Ovary (tissue), 7 donors: ENCODE measurements at regions not wholly inside any gene's neighbourhood (a gene's known extent, or its start where the extent isn't known, plus 50 kb on each side); places are given as distances from the start of the nearest gene placed in this dataset.

Experiments
- DNase-seq, 5 donors: peaks; one replicate each; pipeline ENCODE4 v3.0.0-alpha.2; 2019 to 2020
- H3K27ac ChIP-seq, 2 donors: fragments of 200-600 bp; one replicate each; pipeline versions ENCODE4 v1.5.1 to v1.8.0; 2019 to 2022
- H3K27me3 ChIP-seq: fragments of 200-600 bp; one replicate; pipeline ENCODE4 v1.8.0; 2022
- H3K36me3 ChIP-seq: fragments of 200-600 bp; sonication (generic); one replicate; pipeline ENCODE4 v1.5.1; 2019
- H3K4me1 ChIP-seq: one replicate; pipeline ENCODE4 v1.8.1; 2013; ENCODE audit warnings: mild to moderate bottlenecking, moderate library complexity; ENCODE audit not compliant: insufficient read depth
- H3K4me3 ChIP-seq: fragments of 200-600 bp; sonication (generic); one replicate; pipeline ENCODE4 v1.5.1; 2017
- H3K9me3 ChIP-seq, 2 donors: fragments of 200-600 bp in 1 of 2; sonication (generic) in 1 of 2; one replicate each; pipeline versions ENCODE4 v1.5.1 to v1.8.1; 2013 to 2019; ENCODE audit warnings: mild to moderate bottlenecking in 1 of 2, moderate library complexity in 1 of 2
- CTCF ChIP-seq, 3 donors: fragments of 450-650 bp in 2 of 3; fragments of 200-600 bp in 1 of 3; IDR thresholded peaks; one replicate each; pipeline versions ENCODE4 v1.5.1 to v1.8.0; 2016 to 2022; ENCODE audit warnings: antibody characterized with exemption in 3 of 3, mild to moderate bottlenecking in 1 of 3
- EP300 ChIP-seq: sonication (generic); formaldehyde crosslinking; IDR thresholded peaks from one replicate; pipeline ENCODE4 v1.6.1; 2017; ENCODE audit warnings: antibody characterized with exemption
- POLR2A ChIP-seq: fragments of 450-650 bp; IDR thresholded peaks from one replicate; pipeline ENCODE4 v1.6.1; 2017; ENCODE audit warnings: antibody characterized with exemption, mild to moderate bottlenecking, moderate library complexity
- WGBS, 3 donors: extraction: QIAGEN DNeasy Blood & Tissue Kit in 1 of 3; methylation state at CpG; one replicate each; pipeline versions ENCODE4 v1.1.5 to v1.1.7; 2013 to 2017; 5-methylcytosine and 5-hydroxymethylcytosine counted together
- intact Hi-C, 4 donors: fragments of 100-400 bp; cut with DNase I; formaldehyde crosslinking; loops; one replicate each; pipeline versions ENCODE4 v1.11.0 to v1.15.1; 2022 to 2023
- donor health status: DM: no; HTN: no; CAD: no; lungs with moderate emphysema.
- donor health status: DM: no; HTN: no; CAD: no.
- donor health status: Bipolar disorder and iron deficiency.
- donor health status: DM: no; HTN: no; CAD: no.
- donor health status: DM: yes; HTN: yes; CAD: no.

GRCh38 chr10:59536167-59537014 is 173.3 kb downstream of the SLC16A9 start:
- intact Hi-C loops = no loop called here
- peak; percentile 48 for TF ChIP-seq EP300
- no peak for TF ChIP-seq POLR2A
- no peak for TF ChIP-seq CTCF (IDR thresholded peaks at IDR 0.05)
- Histone ChIP-seq H3K9me3 (no peaks in the 10 kb centered on the region), H3K4me3 (no peak overlapping the region), H3K27me3 (no peaks in the 10 kb centered on the region), H3K36me3 (no peaks in the 10 kb centered on the region), H3K4me1 (peaks cover 9% of the 10 kb centered on the region), H3K27ac (peak overlapping the region in 1 of 2 donors; percentile 81)
- 0 to 7% (median 3%) methylated on average over 4 of the region's 4 CpGs for WGBS, 3 donors
- DNase-seq = peak in 4 of 5 donors; percentile 18 to 55 (median 40)

GRCh38 chr10:59524348-59524747 is 162.0 kb upstream of the FAM13C start:
- Histone ChIP-seq H3K4me1 (no peaks in the 10 kb centered on the region), H3K9me3 (no peaks in the 10 kb centered on the region), H3K27me3 (no peaks in the 10 kb centered on the region), H3K4me3 (no peak overlapping the region), H3K27ac (peak overlapping the region in 1 of 2 donors; percentile 10), H3K36me3 (no peaks in the 10 kb centered on the region)
- 0 to 26% (median 0%) methylated on average over 1 of the region's 1 CpG for WGBS, 3 donors
- intact Hi-C loops = no loop called here
- TF ChIP-seq EP300 (no peak), CTCF (IDR thresholded peaks at IDR 0.05) (no peak), POLR2A (no peak)
- DNase-seq = no peak

GRCh38 chr10:59523851-59524250 is 161.5 kb upstream of the FAM13C start:
- no peaks in the 10 kb centered on the region for H3K27me3 ChIP-seq
- no peaks in the 10 kb centered on the region for H3K4me1 ChIP-seq
- no peak for TF ChIP-seq POLR2A
- TF ChIP-seq CTCF (IDR thresholded peaks at IDR 0.05) = no peak
- TF ChIP-seq EP300 = no peak
- no peaks in the 10 kb centered on the region for H3K36me3 ChIP-seq
- DNase-seq = no peak
- intact Hi-C loops = no loop called here
- no peak overlapping the region for H3K4me3 ChIP-seq
- peak overlapping the region in 1 of 2 donors; percentile 10 for H3K27ac ChIP-seq
- WGBS, 3 donors = 35 to 44% (median 37%) methylated on average over 6 of the region's 6 CpGs
- H3K9me3 ChIP-seq = no peaks in the 10 kb centered on the region

- no peak for DNase-seq
- WGBS, 3 donors = 15 to 23% (median 17%) methylated on average over 3 of the region's 3 CpGs
- peaks cover 4% of the 10 kb centered on the region for H3K4me1 ChIP-seq
- TF ChIP-seq POLR2A (no peak), EP300 (no peak), CTCF (IDR thresholded peaks at IDR 0.05) (no peak)
- H3K9me3 ChIP-seq = no peaks in the 10 kb centered on the region
- no peaks in the 10 kb centered on the region for H3K27me3 ChIP-seq
- H3K27ac ChIP-seq = peak overlapping the region in 1 of 2 donors; percentile 9
- intact Hi-C loops = no loop called here
- no peaks in the 10 kb centered on the region for H3K36me3 ChIP-seq
- no peak overlapping the region for H3K4me3 ChIP-seq
These were observed 155.6 kb upstream of the FAM13C start for GRCh38 chr10:59517996-59518395.
